Fibroblast of skin of back (primary cell): ENCODE measurements at regions not wholly inside any gene's neighbourhood (a gene's known extent, or its start where the extent isn't known, plus 50 kb on each side); places are given as distances from the start of the nearest gene placed in this dataset.
"Not testable (repeated sequence)": the region's sequence is repeated elsewhere in the genome, so short reads cannot be mapped to it uniquely, and the experiment has no call there.

Experiments
- DNase-seq: peaks from one replicate; pipeline ENCODE4 v3.0.0-alpha.2; 2013

DNA sequence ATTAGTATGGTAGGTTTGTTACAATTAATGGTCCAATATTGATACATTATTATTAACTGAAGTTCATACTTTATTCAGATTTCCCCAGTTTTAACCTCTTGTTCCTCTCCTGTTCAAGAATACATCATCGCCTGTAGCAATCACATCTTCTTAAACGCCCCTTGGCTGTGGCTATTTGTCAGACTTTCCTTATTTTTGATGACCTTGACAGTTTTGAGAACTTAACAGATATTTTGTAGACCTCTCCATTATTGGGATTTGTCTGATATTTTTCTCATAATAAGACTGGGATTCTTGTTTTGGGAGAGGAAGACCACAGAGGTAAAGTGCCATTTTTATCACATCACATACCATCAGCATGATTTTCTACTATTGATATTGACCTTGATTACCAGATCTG, 112.3 kb upstream of the MARCHF11 start:
- DNase-seq, result no peak

DNA sequence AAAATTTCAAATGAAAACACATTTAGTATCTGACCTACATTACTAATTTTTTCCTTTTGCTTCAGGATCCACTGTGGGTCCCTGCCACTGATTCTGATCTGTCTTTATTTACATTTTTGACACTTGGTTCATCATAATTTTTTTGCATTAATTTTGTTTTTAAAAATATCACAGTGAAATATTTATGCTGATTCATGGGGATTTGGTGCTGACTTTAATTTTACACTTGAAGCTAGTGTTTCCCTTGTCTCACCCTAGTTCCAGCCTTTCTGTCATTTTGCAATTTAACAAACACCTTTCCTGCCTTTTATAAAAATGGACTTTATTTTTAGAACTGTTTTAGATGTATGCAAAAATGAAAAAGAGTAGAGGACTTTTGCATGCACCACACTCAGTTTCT, 111.9 kb upstream of the MARCHF11 start:
- DNase-seq, result no peak

DNA sequence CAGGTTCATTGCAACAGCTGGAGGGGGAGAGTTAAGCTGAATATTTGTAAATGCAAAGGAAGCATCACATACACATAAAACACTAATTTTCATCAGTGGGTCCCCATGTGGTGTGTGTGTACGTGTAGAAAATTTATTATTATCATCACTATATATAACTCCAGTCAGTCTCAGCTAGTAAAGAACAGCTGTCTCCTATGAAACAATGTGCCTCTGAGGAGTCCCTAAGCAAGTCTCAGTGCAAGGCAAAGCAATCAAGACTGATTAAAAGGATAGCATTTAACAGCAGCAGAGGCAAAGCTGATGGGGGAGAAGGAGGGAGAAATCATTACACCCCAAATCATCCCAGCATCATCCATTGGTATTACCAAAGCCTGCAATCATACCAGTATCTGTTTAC, 104.2 kb upstream of the MARCHF11 start:
- DNase-seq, result no peak

DNA sequence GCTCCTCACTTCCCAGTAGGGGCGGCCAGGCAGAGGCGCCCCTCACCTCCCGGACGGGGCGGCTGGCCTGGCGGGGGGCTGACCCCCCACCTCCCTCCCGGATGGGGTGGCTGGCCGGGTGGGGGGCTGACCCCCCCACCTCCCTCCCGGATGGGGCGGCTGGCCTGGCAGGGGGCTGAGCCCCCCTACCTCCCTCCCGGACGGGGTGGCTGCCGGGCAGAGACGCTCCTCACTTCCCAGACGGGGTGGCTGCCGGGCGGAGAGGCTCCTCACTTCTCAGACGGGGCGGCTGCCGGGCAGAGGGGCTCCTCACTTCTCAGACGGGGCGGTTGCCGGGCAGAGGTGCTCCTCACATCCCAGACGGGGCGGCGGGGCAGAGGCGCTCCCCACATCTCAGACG, 97.3 kb upstream of the MARCHF11 start:
- DNase-seq, result not testable (repeated sequence)

DNA sequence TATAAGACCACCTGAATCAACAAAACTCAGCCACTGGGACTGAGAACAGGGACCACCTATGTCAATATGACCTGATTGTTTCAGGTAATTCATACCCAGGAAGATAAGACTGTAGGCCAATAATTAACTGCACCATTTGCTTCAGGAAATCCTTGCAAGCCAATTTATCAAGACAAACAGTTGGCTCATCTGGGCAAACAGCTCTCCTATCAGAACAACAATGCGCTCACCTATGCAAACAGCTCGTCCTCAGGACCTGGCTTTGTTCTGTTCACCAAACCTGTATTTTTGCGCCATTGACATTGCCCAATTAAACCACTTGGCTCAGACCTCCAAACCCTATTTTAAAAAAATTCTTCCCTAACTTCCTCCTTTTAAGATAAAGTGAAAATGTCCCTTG, 92.3 kb upstream of the MARCHF11 start:
- DNase-seq, result no peak

DNA sequence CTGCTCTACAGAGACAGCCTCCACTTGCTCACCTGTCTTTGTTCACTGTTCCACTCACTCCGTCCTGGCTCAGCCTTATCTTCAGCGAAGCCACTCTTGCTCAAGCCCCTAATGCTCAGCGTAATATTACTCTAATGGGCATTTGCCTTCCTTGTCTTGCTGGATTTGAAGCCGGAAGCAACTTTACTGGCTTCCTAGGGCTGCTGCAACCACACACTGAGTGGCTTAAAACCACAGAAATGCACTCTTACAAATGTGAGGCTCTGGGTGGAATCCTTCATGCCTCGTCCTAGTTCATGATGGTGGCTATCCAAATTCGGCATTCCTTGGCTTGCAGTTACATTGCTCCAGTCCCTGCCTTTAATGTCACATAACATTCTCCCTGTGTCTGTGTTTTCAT, 85.5 kb upstream of the MARCHF11 start:
- no peak for DNase-seq

DNA sequence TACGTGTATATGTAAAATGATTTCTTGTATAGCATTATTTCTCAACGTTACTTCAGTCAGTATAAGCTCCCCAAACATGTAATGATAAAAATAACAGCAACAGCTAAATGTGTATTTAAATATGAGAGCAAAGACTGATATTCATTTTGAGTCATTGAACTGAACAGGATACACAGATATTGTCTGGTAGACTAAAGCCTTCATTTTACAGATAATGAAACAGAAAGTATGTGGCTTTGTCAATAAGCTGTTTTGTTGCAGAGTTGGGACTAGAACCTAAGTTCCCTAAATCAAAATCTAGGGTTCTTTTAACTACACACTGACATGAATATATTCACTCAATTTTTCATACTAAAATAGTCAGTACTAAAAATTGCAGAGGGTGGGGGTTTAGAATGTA, 80.4 kb upstream of the MARCHF11 start:
- no peak for DNase-seq

DNA sequence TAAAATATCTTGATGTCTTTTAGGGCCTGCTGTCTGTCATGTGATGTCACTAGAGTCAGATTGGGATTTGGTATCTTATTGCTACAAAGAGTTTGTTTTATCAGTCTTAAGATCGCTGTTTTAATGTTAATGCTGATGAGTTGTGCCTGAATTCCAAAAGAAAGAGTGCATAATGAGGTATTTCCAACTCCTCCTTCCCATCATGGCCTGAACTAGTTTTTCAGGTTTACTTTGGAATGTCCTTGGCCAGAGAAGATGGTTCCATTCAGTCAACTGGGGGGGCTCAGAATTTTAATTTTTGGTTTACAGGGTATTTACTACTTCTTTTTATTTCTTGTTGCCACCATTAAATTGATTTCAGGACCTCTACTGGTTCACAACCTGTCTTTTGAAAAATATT, 74.3 kb upstream of the MARCHF11 start:
- DNase-seq, result no peak

DNA sequence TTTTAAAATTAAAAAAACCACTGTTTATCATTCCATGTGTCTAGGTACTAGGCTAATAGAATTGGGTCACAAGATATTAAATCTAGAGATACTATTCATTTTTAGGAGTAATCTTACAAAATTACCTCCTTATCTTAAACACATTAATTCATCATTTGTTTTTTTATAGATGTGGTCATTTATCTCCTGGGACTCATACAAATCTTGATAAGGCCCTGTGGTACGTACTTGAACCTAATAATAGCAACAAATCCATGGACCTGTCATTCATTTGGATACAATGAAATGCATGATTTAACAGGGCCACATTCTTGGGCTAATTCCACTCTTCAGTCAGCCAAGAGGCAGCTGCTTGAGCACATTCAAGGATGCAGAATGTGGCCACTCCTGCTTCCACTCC, 66.4 kb upstream of the MARCHF11 start:
- DNase-seq, result no peak

DNA sequence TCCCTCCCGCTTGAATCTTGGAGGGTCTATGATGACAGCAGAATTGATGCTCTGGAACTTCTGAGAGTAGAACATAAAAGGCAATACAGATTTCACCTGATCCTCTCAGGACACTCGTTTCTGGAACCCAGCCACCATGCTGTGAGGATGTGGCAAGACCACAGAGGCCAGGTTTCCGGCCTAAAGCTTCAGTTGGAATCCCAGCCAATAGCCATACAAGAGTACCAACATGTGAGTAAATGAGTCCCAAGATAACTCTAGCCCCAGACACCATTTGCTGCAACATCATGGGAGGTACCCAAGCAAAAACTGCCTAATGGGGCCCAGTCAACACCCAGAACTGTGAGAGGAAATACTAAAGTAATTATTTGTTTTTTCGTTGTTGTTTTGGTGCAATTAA, 65.7 kb upstream of the MARCHF11 start:
- DNase-seq, result no peak

DNA sequence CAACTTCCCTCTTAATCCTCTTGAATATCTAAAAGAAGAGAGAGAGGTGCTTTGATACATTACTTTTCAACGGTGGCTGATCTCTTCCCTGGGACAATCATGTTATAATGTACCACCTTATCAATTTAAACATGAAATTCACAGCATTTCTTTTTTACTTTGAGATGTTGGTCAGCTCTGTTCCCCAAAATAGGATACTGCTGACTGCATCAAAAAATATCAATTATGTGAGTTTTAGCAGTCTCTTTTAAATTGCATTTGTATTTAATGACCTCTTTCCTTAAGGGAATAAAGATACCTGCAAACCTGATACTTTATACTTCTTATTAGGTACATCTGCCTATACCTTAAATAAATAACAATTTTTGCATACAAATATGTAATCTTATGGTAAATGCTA, 58.4 kb upstream of the MARCHF11 start:
- DNase-seq, result no peak

DNA sequence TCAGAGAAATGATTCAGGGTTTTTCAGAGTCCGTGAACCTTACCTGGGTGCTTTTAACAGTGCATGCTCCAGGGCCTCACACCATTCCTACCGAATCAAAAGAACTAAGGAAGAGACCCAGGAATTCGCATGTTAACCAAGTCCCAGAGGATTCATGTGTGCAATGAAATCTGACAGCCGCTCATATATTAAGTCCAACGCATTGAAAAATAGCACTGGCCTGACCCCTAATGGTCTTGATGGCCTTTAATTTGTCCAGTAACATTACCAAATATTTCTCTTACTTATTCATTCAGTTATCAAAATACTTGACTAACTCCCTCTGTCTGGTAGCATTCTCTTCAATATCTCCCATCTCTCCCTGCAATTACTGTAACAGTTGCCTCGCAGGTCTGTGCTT, 55.0 kb upstream of the MARCHF11 start:
- no peak for DNase-seq

DNA sequence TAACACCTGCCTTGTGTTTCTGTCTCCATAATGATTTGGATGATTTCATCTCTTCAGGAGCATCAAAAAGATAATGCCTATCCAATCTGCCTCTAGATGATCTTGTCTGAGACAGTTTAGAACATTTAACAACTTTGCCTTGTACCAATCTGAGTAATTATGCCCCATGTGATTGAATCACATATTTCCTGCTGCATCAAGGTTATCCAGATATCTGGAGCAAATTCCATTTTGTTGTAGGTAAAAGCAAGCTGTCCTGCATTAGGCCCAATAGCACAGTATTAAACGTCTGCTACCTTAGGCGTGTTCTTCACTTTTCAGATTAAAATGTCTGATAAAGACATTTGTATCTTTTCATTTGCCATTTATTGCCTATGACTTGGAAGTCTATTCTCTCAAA, 54.1 kb upstream of the MARCHF11 start:
- DNase-seq, result no peak

DNA sequence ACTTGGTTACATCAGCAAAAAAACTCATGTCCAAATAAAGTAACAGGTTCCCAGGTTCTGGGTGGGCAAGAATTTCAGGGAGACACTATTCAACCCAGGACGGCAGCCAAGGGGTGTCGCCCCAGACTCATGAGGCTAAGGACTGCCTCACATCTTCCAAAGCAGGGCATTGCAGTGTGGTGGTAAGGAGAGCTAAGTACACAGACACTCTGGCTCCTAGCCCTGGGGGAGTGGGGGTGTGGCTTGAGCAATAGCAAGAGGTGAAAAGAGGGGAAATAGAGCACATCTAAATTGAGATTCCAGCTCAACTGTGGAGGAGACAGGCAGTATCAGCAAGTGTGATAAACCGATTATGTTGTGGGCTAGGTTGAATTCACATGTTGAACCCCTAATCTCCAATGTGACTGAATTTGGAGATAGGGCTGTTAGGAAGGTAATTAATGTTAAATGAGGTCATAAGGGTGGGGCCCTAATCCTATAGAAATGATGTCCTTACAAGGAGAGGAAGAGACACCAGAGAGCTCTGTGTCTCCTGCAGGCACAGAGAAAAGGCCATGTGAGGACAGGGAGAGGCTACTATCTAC, 49.9 kb upstream of the MARCHF11 start:
- DNase-seq, result no peak
